A673 (cell line): ENCODE measurements at regions not wholly inside any gene's neighbourhood (a gene's known extent, or its start where the extent isn't known, plus 50 kb on each side); places are given as distances from the start of the nearest gene placed in this dataset.

Experiments
- BruUV-seq: library from RNA; stranded (reverse); fragments of 400-500 nt; replicated peaks from 2 replicates; lab custom pipeline; 2021; lab: Mats Ljungman, UMichigan
- CTCF ChIA-PET: fragments of 300-600 bp; sonication (Branson Sonifier 250); formaldehyde crosslinking; loops from one replicate; lab custom pipeline; 2022; ENCODE audit warnings: antibody characterized with exemption; lab: Charles Lee
- POLR2A ChIA-PET: fragments of 300-600 bp; sonication (Branson Sonifier 250); formaldehyde crosslinking; loops from one replicate; lab custom pipeline; 2022; ENCODE audit warnings: antibody characterized with exemption; ENCODE audit not compliant: low non-redundant PET; lab: Charles Lee
- DNase-seq: peaks from one replicate; pipeline ENCODE4 v3.0.0-alpha.2; 2015; ENCODE audit warnings: low spot score
- H3K27ac ChIP-seq: fragments of 200-600 bp; sonication (generic); 2 replicates; pipeline ENCODE4 v1.5.1; 2016; ENCODE audit warnings: mixed run types, low read depth, mild to moderate bottlenecking, mixed read lengths, antibody characterized with exemption, low read length; ENCODE audit not compliant: poor library complexity, severe bottlenecking
- H3K27me3 ChIP-seq: fragments of 200-600 bp; sonication (generic); replicated peaks from 2 replicates; pipeline ENCODE4 v1.6.1; 2017; ENCODE audit warnings: mixed run types, low read depth, mild to moderate bottlenecking, mixed read lengths, antibody characterized with exemption, low read length; ENCODE audit not compliant: insufficient read depth, poor library complexity
- H3K36me3 ChIP-seq: fragments of 200-600 bp; sonication (generic); 2 replicates; pipeline ENCODE4 v1.6.1; 2016; ENCODE audit warnings: mixed run types, mild to moderate bottlenecking, mixed read lengths, antibody characterized with exemption, low read length; ENCODE audit not compliant: insufficient read depth, poor library complexity, severe bottlenecking
- H3K4me1 ChIP-seq: fragments of 200-600 bp; sonication (generic); 2 replicates; pipeline ENCODE4 v1.6.1; 2017; ENCODE audit warnings: mixed run types, mild to moderate bottlenecking, mixed read lengths, antibody characterized with exemption, low read length; ENCODE audit not compliant: insufficient read depth, poor library complexity, severe bottlenecking
- H3K4me3 ChIP-seq: fragments of 200-600 bp; sonication (generic); 2 replicates; pipeline ENCODE4 v1.5.1; 2016; ENCODE audit warnings: low read depth, mixed run types, mild to moderate bottlenecking, mixed read lengths, low read length; ENCODE audit not compliant: poor library complexity, severe bottlenecking
- H3K9me3 ChIP-seq: fragments of 200-600 bp; sonication (generic); 2 replicates; pipeline ENCODE4 v1.6.1; 2016; ENCODE audit warnings: mixed run types, low read depth, mild to moderate bottlenecking, mixed read lengths, antibody characterized with exemption, low read length; ENCODE audit not compliant: poor library complexity, severe bottlenecking
- EZH2 ChIP-seq: fragments of 200-600 bp; sonication (generic); IDR thresholded peaks from 2 replicates; pipeline ENCODE4 v1.6.1; 2017; ENCODE audit warnings: borderline replicate concordance, low read depth, mild to moderate bottlenecking, mixed read lengths, antibody characterized with exemption, low read length; ENCODE audit not compliant: poor library complexity, severe bottlenecking
- intact Hi-C: fragments of 100-400 bp; cut with micrococcal nuclease; formaldehyde crosslinking; loops from one replicate; pipeline ENCODE4 v1.10.0; 2022; ENCODE audit not compliant: unreplicated experiment
- TF ChIP-seq, protein P1 (sequence below): fragments of 300-800, 200-600 bp; sonication (generic); conservative IDR thresholded peaks from 2 replicates; pipeline ENCODE4 v1.5.1; 2017; ENCODE audit warnings: low read depth, mild to moderate bottlenecking, antibody characterized with exemption, low read length, moderate library complexity, mixed read lengths

DNA sequence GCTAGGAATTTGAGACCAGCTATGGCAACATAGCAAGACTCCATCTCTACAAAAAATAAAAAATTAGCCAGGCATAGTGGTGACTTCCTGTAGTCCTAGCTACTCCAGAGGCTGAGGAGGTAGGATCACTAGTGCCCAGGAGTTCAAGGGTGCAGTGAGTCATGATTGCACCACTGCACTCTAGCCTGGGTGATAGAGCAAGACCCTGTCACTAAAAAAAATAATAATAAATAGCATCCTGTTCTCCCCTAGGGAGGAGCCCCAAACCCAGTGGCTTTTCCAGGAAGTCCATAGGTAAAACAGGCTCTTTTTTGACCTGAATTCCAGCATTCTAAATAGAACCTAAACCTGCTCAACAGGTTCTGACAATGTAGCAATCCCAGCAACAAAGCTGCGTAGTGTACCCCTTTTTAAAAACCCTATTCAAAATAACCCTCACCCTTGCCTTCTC lies 192.0 kb downstream of the ALDH8A1 start:
- H3K9me3 ChIP-seq = no peaks in the 10 kb centered on the region
- no peaks in the 10 kb centered on the region for H3K27me3 ChIP-seq
- TF ChIP-seq EZH2 = no peak
- TF ChIP-seq, protein P1, sequence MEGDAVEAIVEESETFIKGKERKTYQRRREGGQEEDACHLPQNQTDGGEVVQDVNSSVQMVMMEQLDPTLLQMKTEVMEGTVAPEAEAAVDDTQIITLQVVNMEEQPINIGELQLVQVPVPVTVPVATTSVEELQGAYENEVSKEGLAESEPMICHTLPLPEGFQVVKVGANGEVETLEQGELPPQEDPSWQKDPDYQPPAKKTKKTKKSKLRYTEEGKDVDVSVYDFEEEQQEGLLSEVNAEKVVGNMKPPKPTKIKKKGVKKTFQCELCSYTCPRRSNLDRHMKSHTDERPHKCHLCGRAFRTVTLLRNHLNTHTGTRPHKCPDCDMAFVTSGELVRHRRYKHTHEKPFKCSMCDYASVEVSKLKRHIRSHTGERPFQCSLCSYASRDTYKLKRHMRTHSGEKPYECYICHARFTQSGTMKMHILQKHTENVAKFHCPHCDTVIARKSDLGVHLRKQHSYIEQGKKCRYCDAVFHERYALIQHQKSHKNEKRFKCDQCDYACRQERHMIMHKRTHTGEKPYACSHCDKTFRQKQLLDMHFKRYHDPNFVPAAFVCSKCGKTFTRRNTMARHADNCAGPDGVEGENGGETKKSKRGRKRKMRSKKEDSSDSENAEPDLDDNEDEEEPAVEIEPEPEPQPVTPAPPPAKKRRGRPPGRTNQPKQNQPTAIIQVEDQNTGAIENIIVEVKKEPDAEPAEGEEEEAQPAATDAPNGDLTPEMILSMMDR = no peak
- H3K4me3 ChIP-seq = no peak overlapping the region
- no peaks in the 10 kb centered on the region for H3K4me1 ChIP-seq
- POLR2A ChIA-PET = interaction anchor here (0.6 kb wide), 1 partner anchor 73 kb away, joined by 3 read pairs; no protein-coding TSS in a partner anchor
- CTCF ChIA-PET = no interaction called here
- H3K36me3 ChIP-seq = no peaks in the 10 kb centered on the region
- no TSS peak for BruUV-seq
- H3K27ac ChIP-seq = no peak overlapping the region
- no peak for DNase-seq
- intact Hi-C loops = no loop called here

DNA sequence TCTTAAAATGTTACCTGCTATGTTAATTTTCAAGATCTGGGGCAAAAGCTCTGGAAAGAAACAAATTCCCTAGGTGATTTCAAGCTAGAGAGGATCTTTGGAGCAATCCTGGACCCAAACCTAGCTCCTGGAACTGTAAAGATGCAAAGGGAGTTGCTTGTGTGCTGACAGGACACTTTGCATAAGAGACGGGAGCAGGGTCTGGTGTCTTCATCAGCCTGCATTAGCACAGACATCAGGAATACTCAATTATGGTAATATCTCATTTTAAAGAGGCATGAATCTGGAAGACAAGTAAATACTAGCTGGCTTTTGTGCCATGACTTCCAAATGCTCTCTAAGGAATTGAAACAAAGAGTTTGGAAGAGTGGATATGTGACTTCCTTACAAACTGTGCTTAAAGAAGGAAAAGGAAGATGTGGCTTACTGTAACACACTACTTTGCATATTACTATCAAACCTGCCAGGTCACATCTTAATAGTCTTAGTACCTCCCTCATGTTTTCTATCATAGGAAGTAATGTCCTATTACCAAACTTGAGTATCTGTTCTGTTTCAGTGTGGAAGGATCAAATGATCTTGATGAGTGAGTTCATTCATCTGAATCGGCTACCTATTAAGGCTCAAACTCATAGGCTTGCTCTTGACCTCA lies 193.4 kb downstream of the ALDH8A1 start:
- Histone ChIP-seq H3K4me1 (no peaks in the 10 kb centered on the region), H3K4me3 (no peak overlapping the region), H3K27ac (no peak overlapping the region), H3K36me3 (no peaks in the 10 kb centered on the region), H3K9me3 (no peaks in the 10 kb centered on the region), H3K27me3 (no peaks in the 10 kb centered on the region)
- intact Hi-C loops = no loop called here
- TF ChIP-seq EZH2 = no peak
- TF ChIP-seq, protein P1 = no peak
- DNase-seq = no peak
- ChIA-PET POLR2A (no interaction called here), CTCF (no interaction called here)
- BruUV-seq = no TSS peak

DNA sequence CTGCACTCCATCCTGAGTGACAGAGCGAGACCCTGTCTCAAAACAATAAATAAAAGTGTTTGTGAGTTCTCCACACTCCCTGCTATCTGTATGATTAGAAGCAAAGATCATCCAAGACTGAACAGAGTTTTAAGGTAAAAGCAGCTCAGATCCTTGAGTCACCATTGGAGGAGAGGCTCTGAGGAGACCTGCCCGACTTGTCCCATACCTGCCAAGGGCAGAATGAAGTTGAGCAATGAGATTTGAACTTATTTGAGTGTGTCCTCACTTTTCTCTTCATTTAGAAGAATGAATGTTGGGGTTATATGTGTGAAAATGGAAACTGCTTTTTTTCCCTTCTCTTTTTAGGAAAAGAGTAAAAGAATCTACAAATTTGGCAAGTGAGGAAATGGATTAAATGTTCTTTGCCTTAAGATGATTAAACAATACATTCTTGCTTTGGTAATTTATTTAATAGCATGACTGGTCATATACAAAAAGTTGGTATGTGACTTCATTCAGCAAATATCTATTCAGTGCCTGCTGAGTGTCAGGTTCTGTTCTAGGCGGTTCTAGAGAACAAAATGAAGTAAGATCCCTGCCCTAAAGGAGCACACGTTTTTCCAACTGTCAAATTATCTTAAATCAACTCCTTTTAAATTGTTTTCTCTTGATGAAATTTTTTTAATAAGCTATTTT lies 195.7 kb downstream of the ALDH8A1 start:
- H3K9me3 ChIP-seq = no peaks in the 10 kb centered on the region
- H3K27ac ChIP-seq = no peak overlapping the region
- no peaks in the 10 kb centered on the region for H3K36me3 ChIP-seq
- intact Hi-C loops = no loop called here
- no TSS peak for BruUV-seq
- no peak for DNase-seq
- CTCF ChIA-PET = no interaction called here
- H3K4me1 ChIP-seq = peaks cover 8% of the 10 kb centered on the region
- TF ChIP-seq EZH2 = no peak
- TF ChIP-seq, protein P1 = no peak
- POLR2A ChIA-PET = no interaction called here
- no peak overlapping the region for H3K4me3 ChIP-seq
- no peaks in the 10 kb centered on the region for H3K27me3 ChIP-seq
